Ishikawa (cell line): ENCODE measurements at regions not wholly inside any gene's neighbourhood (a gene's known extent, or its start where the extent isn't known, plus 50 kb on each side); places are given as distances from the start of the nearest gene placed in this dataset.

Source experiments
- EP300 ChIP-seq: IDR thresholded peaks from 2 replicates; pipeline ENCODE4 v1.6.1; 2012; ENCODE audit warnings: borderline replicate concordance
- FOXM1 ChIP-seq: IDR thresholded peaks from 2 replicates; pipeline ENCODE4 v1.6.1; 2012; ENCODE audit warnings: low read depth, borderline replicate concordance
- TF ChIP-seq, protein P1 (sequence below): IDR thresholded peaks from 2 replicates; pipeline ENCODE4 v1.6.1; 2012; ENCODE audit warnings: low read depth, mild to moderate bottlenecking

- TF ChIP-seq FOXM1 = no peak
- TF ChIP-seq EP300 = no peak
- TF ChIP-seq, protein P1, sequence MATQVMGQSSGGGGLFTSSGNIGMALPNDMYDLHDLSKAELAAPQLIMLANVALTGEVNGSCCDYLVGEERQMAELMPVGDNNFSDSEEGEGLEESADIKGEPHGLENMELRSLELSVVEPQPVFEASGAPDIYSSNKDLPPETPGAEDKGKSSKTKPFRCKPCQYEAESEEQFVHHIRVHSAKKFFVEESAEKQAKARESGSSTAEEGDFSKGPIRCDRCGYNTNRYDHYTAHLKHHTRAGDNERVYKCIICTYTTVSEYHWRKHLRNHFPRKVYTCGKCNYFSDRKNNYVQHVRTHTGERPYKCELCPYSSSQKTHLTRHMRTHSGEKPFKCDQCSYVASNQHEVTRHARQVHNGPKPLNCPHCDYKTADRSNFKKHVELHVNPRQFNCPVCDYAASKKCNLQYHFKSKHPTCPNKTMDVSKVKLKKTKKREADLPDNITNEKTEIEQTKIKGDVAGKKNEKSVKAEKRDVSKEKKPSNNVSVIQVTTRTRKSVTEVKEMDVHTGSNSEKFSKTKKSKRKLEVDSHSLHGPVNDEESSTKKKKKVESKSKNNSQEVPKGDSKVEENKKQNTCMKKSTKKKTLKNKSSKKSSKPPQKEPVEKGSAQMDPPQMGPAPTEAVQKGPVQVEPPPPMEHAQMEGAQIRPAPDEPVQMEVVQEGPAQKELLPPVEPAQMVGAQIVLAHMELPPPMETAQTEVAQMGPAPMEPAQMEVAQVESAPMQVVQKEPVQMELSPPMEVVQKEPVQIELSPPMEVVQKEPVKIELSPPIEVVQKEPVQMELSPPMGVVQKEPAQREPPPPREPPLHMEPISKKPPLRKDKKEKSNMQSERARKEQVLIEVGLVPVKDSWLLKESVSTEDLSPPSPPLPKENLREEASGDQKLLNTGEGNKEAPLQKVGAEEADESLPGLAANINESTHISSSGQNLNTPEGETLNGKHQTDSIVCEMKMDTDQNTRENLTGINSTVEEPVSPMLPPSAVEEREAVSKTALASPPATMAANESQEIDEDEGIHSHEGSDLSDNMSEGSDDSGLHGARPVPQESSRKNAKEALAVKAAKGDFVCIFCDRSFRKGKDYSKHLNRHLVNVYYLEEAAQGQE = peak; percentile 84
Observed at GRCh38 chr14:35470755-35471154, 63.2 kb upstream of the INSM2 start.
